Astrocyte (in vitro differentiated cells and primary cell): ENCODE measurements at regions not wholly inside any gene's neighbourhood (a gene's known extent, or its start where the extent isn't known, plus 50 kb on each side); places are given as distances from the start of the nearest gene placed in this dataset.

ENCODE experiments used
- CTCF ChIP-seq: IDR thresholded peaks from 2 replicates; pipeline ENCODE4 v1.5.1; 2011; ENCODE audit warnings: low read depth, mild to moderate bottlenecking, inconsistent platforms, low read length, moderate library complexity; ENCODE audit not compliant: insufficient read depth
- EZH2 ChIP-seq: IDR thresholded peaks from 2 replicates; pipeline ENCODE4 v1.6.1; 2012; ENCODE audit warnings: mild to moderate bottlenecking, low read length, inconsistent platforms; ENCODE audit not compliant: insufficient read depth

DNA sequence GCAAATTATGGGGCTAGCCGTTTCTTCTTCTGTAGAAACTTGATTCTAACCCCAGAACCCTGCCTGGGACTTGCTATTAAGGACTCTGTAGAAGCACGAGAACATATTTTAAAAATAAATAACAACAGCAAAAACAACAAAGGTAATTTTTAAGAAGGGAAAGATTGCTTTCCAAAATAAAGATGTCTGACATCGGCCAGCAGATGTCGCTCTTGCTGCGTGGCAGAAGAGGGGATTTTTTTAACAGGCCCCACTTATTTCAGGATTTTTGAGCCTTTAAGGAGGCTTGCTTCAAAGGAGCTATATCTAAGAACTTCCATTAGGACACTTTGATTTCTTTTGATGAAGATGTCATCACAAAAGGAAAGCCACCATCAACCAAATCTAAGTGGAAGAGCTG lies 62.8 kb upstream of the EGFL6 start:
- TF ChIP-seq CTCF (peak; percentile 62), EZH2 (no peak)
